BJ (cell line): ENCODE measurements at regions not wholly inside any gene's neighbourhood (a gene's known extent, or its start where the extent isn't known, plus 50 kb on each side); places are given as distances from the start of the nearest gene placed in this dataset.

Source experiments
- CTCF ChIA-PET: fragments of 350-600 bp; formaldehyde crosslinking; extraction: SDS; loops from one replicate; lab custom pipeline; 2021; ENCODE audit warnings: antibody characterized with exemption, inconsistent platforms; lab: Yijun Ruan, JAX
- POLR2A ChIA-PET: fragments of 300-600 bp; sonication (Branson Sonifier 250); formaldehyde crosslinking; extraction: SDS; loops from one replicate; lab custom pipeline; 2021; ENCODE audit warnings: antibody characterized with exemption; lab: Charles Lee
- DNase-seq: peaks from one replicate; pipeline ENCODE4 v3.0.0-alpha.2; 2011; ENCODE audit warnings: low read depth
- H3K27me3 ChIP-seq: 2 replicates; pipeline ENCODE4 v1.6.0; 2011; ENCODE audit warnings: low read length; ENCODE audit not compliant: control insufficient read depth, insufficient read depth
- H3K36me3 ChIP-seq: 2 replicates; pipeline ENCODE4 v1.5.1; 2011; ENCODE audit warnings: low read length; ENCODE audit not compliant: control insufficient read depth, insufficient read depth
- H3K4me3 ChIP-seq: 2 replicates; pipeline ENCODE4 v1.5.1; 2011; ENCODE audit warnings: low read depth, mild to moderate bottlenecking, control low read depth, low read length
- TF ChIP-seq, protein P1 (sequence below): IDR thresholded peaks from 2 replicates; pipeline ENCODE4 v1.5.1; 2011; ENCODE audit warnings: low read depth, mild to moderate bottlenecking, control low read depth, inconsistent platforms, low read length, moderate library complexity; ENCODE audit not compliant: insufficient read depth

GRCh38 chr4:189261475-189261874 is 679.2 kb upstream of the FRG1 start:
- Histone ChIP-seq H3K27me3 (no peaks in the 10 kb centered on the region), H3K4me3 (no peak overlapping the region), H3K36me3 (no peaks in the 10 kb centered on the region)
- ChIA-PET POLR2A (no interaction called here), CTCF (no interaction called here)
- TF ChIP-seq, protein P1, sequence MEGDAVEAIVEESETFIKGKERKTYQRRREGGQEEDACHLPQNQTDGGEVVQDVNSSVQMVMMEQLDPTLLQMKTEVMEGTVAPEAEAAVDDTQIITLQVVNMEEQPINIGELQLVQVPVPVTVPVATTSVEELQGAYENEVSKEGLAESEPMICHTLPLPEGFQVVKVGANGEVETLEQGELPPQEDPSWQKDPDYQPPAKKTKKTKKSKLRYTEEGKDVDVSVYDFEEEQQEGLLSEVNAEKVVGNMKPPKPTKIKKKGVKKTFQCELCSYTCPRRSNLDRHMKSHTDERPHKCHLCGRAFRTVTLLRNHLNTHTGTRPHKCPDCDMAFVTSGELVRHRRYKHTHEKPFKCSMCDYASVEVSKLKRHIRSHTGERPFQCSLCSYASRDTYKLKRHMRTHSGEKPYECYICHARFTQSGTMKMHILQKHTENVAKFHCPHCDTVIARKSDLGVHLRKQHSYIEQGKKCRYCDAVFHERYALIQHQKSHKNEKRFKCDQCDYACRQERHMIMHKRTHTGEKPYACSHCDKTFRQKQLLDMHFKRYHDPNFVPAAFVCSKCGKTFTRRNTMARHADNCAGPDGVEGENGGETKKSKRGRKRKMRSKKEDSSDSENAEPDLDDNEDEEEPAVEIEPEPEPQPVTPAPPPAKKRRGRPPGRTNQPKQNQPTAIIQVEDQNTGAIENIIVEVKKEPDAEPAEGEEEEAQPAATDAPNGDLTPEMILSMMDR, result no peak
- no peak for DNase-seq

GRCh38 chr4:189265515-189265914 is 675.2 kb upstream of the FRG1 start:
- TF ChIP-seq, protein P1, result no peak
- DNase-seq, result no peak
- H3K4me3 ChIP-seq, result no peak overlapping the region
- H3K36me3 ChIP-seq, result no peaks in the 10 kb centered on the region
- POLR2A ChIA-PET, result no interaction called here
- no peaks in the 10 kb centered on the region for H3K27me3 ChIP-seq
- CTCF ChIA-PET, result no interaction called here

DNA sequence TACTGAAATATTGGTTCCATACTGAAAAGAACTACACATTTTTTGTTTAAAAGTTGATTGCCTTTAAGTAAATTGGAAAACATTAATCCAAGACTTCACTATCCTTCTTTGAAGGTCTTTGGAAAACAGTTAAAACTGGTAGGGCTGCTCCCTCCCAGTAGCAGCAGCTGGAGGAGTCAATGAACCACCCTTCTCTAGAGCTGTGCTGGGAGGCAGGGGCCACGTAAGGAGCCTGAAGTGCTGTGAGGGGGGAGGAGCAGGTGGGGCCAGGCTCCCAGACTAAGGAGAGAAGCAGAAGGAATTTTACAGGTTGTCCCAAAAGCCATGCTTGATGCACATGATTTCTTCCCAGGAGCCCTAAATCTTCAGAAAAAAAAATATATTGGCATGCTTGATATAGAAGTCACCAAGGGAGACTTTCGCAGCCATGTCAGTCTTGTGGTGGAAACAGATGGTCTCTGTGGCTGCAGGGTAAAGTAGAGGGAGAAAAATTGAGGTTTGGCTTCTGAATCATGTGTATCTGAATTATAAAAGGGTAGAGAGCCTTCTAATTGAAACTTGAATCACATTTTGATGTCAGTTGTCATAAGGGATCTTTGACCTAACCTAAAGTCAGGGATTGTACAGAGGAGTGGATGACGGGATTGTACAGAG is 673.2 kb upstream of the FRG1 start:
- H3K27me3 ChIP-seq, result no peaks in the 10 kb centered on the region
- TF ChIP-seq, protein P1, result no peak
- no peak overlapping the region for H3K4me3 ChIP-seq
- ChIA-PET POLR2A (no interaction called here), CTCF (no interaction called here)
- DNase-seq, result no peak
- no peaks in the 10 kb centered on the region for H3K36me3 ChIP-seq

GRCh38 chr4:189278597-189279165 is 662.0 kb upstream of the FRG1 start:
- no peak overlapping the region for H3K4me3 ChIP-seq
- no peaks in the 10 kb centered on the region for H3K27me3 ChIP-seq
- H3K36me3 ChIP-seq, result no peaks in the 10 kb centered on the region
- CTCF ChIA-PET, result no interaction called here
- POLR2A ChIA-PET, result no interaction called here
- TF ChIP-seq, protein P1, result no peak
- DNase-seq, result no peak

DNA sequence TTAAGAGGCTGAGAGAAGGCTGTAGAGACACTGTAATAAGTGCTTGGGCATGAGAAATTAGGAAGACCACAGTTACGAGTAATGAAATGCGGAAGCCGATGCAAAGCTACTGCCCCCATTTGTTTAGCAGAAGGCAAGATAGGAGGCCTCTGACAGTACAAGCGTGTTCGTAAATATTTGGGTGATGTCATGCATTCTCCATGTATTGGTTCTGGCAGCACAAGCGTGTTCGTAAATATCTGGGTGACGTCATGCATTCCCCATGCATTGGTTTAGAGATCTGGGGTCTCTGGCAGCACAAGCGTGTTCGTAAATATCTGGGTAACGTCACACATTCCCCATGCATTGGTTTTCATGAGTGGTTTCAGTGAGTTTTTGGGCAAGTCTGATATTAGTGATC is 661.5 kb upstream of the FRG1 start:
- CTCF ChIA-PET, result no interaction called here
- Histone ChIP-seq H3K36me3 (no peaks in the 10 kb centered on the region), H3K4me3 (no peak overlapping the region), H3K27me3 (no peaks in the 10 kb centered on the region)
- DNase-seq, result no peak
- POLR2A ChIA-PET, result no interaction called here
- TF ChIP-seq, protein P1, result no peak
